ENCODE measurements at regions not wholly inside any gene's neighbourhood (a gene's known extent, or its start where the extent isn't known, plus 50 kb on each side); places are given as distances from the start of the nearest gene placed in this dataset.

DNA sequence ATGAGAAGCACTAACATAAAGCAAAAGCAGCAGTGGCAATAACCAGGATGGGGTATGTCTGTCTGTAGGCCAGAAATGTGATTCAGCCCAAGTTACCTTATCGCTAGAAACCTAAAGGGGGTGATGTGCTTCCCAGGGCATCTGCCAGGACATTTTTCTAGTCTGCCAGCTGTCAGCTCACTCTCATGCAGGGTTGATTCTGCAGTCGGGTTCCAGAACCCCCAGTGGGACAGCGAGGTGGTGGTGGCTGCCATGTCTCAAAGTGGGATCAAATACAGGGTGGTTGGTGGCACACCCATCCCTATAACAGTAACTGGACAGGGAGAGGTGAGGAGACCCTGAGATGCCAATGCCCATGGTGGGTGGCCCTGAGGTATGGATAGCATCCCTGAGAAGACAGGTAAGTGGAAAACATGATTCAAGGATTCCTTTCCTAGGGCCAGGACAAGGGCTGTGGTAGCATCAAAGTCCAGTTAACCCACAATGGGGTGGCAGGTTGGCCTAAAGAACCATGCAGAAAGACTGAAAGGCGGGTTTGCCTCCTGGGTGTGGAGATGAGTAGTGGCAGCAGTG lies 84.3 kb downstream of the TNFRSF13B start:
- no peaks in the 10 kb centered on the region for H3K27me3 ChIP-seq (ENCODE audit: control insufficient read depth in 2 of 2, insufficient read depth in 2 of 2, low read length in 2 of 2)
- no peak overlapping the region for H3K4me3 ChIP-seq
- H4K20me1 ChIP-seq (replicated peaks; ENCODE audit: control insufficient read depth, insufficient read depth, low read length), result no peaks in the 10 kb centered on the region
- no peaks in the 10 kb centered on the region for H3K4me1 ChIP-seq (replicated peaks in 1 of 2; ENCODE audit: control insufficient read depth in 2 of 2, insufficient read depth in 2 of 2, low read length in 2 of 2)
- DNase-seq (ENCODE audit: extremely low read depth in 1 of 4, low spot score in 3 of 4) (no peak), ATAC-seq (no peak), FAIRE-seq (no peak)
- CTCF ChIA-PET (ENCODE audit: low intra/inter-chr PET ratio), result no interaction called here
- POLR2A ChIA-PET, result no interaction called here
- TF ChIP-seq BRCA1 (IDR thresholded peaks at IDR 0.05) (no peak), BRCA1 (CRISPR knock-in tag; IDR thresholded peaks at IDR 0.05) (no peak), ILF3 (IDR thresholded peaks at IDR 0.05; ENCODE audit: borderline replicate concordance) (no peak)
- TF ChIP-seq, protein P1, sequence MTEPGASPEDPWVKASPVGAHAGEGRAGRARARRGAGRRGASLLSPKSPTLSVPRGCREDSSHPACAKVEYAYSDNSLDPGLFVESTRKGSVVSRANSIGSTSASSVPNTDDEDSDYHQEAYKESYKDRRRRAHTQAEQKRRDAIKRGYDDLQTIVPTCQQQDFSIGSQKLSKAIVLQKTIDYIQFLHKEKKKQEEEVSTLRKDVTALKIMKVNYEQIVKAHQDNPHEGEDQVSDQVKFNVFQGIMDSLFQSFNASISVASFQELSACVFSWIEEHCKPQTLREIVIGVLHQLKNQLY (CRISPR knock-in tag; conservative IDR thresholded peaks at IDR 0.05), result no peak
- H3K79me2 ChIP-seq (ENCODE audit: control insufficient read depth, insufficient read depth, low read length), result no peaks in the 10 kb centered on the region
- 0% methylated on average over 4 of the region's 4 CpGs for WGBS (ENCODE audit: insufficient coverage, low coverage, missing lambda C conversion rate)
- intact Hi-C loops (cut with micrococcal nuclease), result no loop called here
- in situ Hi-C loops (cut with MboI), result no loop called here
- no peak overlapping the region for H3K4me2 ChIP-seq (ENCODE audit: insufficient read depth, low read length)
- no peaks in the 10 kb centered on the region for H3K9me1 ChIP-seq (ENCODE audit: control insufficient read depth, insufficient read depth, low read length)
- no peak overlapping the region for H3K27ac ChIP-seq (ENCODE audit: extremely low read depth, low read depth, low read length)
- no peaks in the 10 kb centered on the region for H3K36me3 ChIP-seq (ENCODE audit: control insufficient read depth, insufficient read depth, low read length)
- no TSS peak for BruUV-seq (replicated peaks)
- H2AFZ ChIP-seq (ENCODE audit: low read depth, low read length), result no peak overlapping the region
- H3K9me3 ChIP-seq (replicated peaks; ENCODE audit: control insufficient read depth, insufficient read depth, low read depth, low read length), result no peaks in the 10 kb centered on the region
- H3K9ac ChIP-seq (ENCODE audit: insufficient read depth in 1 of 2, low read depth in 2 of 2, low read length in 2 of 2), result no peak overlapping the region

DNA sequence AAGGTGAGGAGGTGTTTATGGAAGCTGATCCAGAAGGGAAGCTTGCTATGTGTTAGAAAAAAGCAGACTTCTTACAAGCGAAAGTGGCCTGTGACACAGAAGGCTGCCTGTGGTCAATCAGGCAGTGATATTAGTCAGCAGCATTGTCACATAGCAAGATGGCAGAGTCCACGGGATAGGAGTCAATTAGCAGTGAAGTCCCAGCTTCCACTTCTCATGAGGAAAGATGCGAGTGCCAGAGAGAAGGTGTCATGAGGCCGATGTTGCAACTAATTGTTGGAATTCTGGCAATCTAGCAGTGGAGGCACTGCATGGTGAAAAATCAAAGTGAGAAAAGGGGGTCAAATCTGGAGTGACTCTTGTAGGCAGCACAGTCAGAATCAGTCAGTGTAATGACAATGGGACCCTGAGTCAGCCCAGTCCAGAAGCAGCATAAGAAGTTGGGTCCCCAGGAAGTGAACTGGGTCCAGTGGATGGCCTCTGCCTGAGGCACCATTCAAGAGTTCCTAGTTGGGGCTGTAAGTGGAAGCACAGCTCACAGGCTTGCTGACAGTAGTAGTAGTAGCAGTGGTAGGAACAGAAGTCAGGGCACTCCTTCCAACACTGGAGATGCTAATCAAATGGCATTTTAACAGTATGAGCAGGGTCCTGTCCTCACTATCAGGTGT lies 85.1 kb downstream of the TNFRSF13B start:
- Histone ChIP-seq H3K4me2 (ENCODE audit: insufficient read depth, low read length) (no peak overlapping the region), H3K36me3 (ENCODE audit: control insufficient read depth, insufficient read depth, low read length) (no peaks in the 10 kb centered on the region), H4K20me1 (replicated peaks; ENCODE audit: control insufficient read depth, insufficient read depth, low read length) (no peaks in the 10 kb centered on the region), H3K27ac (ENCODE audit: extremely low read depth, low read depth, low read length) (no peak overlapping the region), H3K9ac (ENCODE audit: insufficient read depth in 1 of 2, low read depth in 2 of 2, low read length in 2 of 2) (no peak overlapping the region), H3K9me3 (replicated peaks; ENCODE audit: control insufficient read depth, insufficient read depth, low read depth, low read length) (no peaks in the 10 kb centered on the region), H3K4me1 (replicated peaks in 1 of 2; ENCODE audit: control insufficient read depth in 2 of 2, insufficient read depth in 2 of 2, low read length in 2 of 2) (no peaks in the 10 kb centered on the region), H3K79me2 (ENCODE audit: control insufficient read depth, insufficient read depth, low read length) (no peaks in the 10 kb centered on the region), H3K27me3 (ENCODE audit: control insufficient read depth in 2 of 2, insufficient read depth in 2 of 2, low read length in 2 of 2) (no peaks in the 10 kb centered on the region), H3K9me1 (ENCODE audit: control insufficient read depth, insufficient read depth, low read length) (no peaks in the 10 kb centered on the region), H3K4me3 (no peak overlapping the region), H2AFZ (ENCODE audit: low read depth, low read length) (no peak overlapping the region)
- FAIRE-seq (no peak), DNase-seq (ENCODE audit: extremely low read depth in 1 of 4, low spot score in 3 of 4) (no peak), ATAC-seq (no peak)
- CTCF ChIA-PET (ENCODE audit: low intra/inter-chr PET ratio), result no interaction called here
- BruUV-seq (replicated peaks), result no TSS peak
- TF ChIP-seq L3MBTL2 (IDR thresholded peaks at IDR 0.05) (no peak), ZFX (CRISPR knock-in tag; IDR thresholded peaks at IDR 0.05) (no peak), SMAD2 (IDR thresholded peaks at IDR 0.05; ENCODE audit: low read depth, low read length) (no peak)
- TF ChIP-seq, protein P2, sequence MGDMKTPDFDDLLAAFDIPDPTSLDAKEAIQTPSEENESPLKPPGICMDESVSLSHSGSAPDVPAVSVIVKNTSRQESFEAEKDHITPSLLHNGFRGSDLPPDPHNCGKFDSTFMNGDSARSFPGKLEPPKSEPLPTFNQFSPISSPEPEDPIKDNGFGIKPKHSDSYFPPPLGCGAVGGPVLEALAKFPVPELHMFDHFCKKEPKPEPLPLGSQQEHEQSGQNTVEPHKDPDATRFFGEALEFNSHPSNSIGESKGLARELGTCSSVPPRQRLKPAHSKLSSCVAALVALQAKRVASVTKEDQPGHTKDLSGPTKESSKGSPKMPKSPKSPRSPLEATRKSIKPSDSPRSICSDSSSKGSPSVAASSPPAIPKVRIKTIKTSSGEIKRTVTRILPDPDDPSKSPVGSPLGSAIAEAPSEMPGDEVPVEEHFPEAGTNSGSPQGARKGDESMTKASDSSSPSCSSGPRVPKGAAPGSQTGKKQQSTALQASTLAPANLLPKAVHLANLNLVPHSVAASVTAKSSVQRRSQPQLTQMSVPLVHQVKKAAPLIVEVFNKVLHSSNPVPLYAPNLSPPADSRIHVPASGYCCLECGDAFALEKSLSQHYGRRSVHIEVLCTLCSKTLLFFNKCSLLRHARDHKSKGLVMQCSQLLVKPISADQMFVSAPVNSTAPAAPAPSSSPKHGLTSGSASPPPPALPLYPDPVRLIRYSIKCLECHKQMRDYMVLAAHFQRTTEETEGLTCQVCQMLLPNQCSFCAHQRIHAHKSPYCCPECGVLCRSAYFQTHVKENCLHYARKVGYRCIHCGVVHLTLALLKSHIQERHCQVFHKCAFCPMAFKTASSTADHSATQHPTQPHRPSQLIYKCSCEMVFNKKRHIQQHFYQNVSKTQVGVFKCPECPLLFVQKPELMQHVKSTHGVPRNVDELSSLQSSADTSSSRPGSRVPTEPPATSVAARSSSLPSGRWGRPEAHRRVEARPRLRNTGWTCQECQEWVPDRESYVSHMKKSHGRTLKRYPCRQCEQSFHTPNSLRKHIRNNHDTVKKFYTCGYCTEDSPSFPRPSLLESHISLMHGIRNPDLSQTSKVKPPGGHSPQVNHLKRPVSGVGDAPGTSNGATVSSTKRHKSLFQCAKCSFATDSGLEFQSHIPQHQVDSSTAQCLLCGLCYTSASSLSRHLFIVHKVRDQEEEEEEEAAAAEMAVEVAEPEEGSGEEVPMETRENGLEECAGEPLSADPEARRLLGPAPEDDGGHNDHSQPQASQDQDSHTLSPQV (IDR thresholded peaks at IDR 0.05), result no peak
- in situ Hi-C loops (cut with MboI), result no loop called here
- intact Hi-C loops (cut with micrococcal nuclease), result no loop called here
- POLR2A ChIA-PET, result no interaction called here
- 0% methylated on average over 3 of the region's 4 CpGs for WGBS (ENCODE audit: insufficient coverage, low coverage, missing lambda C conversion rate)

Measured in K562 (cell line).